T-helper 2 cell treated with Interferon-gamma antibody and Interleukin-4, amounts not matched to agents 5 μg/mL and 100 μg/mL, for 36 hours (primary cell): ENCODE measurements at regions not wholly inside any gene's neighbourhood (a gene's known extent, or its start where the extent isn't known, plus 50 kb on each side); places are given as distances from the start of the nearest gene placed in this dataset.

Source experiments
- DNase-seq: peaks from one replicate; pipeline ENCODE4 v3.0.0; 2021; ENCODE audit warnings: low spot score
- H3K27ac Mint-ChIP-seq: one replicate; pipeline ENCODE4 v1.8.0; 2021; ENCODE audit warnings: mild to moderate bottlenecking, mixed read lengths
- H3K27me3 Mint-ChIP-seq: one replicate; pipeline ENCODE4 v1.8.0; 2021; ENCODE audit warnings: low read depth, mixed read lengths
- H3K36me3 Mint-ChIP-seq: one replicate; pipeline ENCODE4 v1.8.0; 2021; ENCODE audit warnings: low read depth, mixed read lengths
- H3K4me1 Mint-ChIP-seq: one replicate; pipeline ENCODE4 v1.8.0; 2021; ENCODE audit warnings: low read depth, mixed read lengths
- H3K4me3 Mint-ChIP-seq: one replicate; pipeline ENCODE4 v1.8.0; 2022; ENCODE audit warnings: mild to moderate bottlenecking, moderate library complexity, mixed read lengths
- H3K9me3 Mint-ChIP-seq: one replicate; pipeline ENCODE4 v1.8.0; 2021; ENCODE audit warnings: mixed read lengths

DNA sequence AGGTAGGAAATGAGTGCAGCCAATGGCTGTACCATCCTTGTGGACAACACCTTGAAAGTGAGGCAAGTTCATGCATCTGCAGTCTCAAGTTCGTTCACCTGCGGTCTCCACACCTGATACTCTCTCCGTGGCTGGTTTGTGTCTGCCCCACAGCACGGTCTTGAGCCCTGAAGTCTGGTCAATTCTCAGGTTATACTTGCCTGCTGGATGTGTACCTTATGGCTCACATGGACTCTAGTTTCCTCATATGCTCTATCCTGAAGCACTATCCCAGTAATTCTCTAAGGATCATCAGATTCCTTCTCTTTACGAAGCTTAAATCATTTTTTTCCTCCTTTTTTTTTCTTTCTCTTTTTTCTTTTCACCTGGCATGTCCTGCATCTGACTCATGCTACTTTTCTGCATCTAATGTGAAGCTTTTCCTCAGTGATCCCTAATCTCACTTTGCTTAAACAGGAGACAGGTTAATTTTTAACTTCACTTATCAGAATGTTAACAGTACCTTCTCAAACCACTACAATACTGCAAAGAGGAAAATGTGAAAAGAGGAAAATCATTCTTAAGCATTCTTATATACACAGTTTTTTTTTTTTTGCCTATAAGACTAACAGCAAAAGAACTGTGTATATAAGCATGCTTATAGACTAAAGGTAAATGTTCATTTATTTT, 511.2 kb downstream of the SOX11 start:
- Mint-ChIP-seq H3K4me1 (no peaks in the 10 kb centered on the region), H3K27ac (no peak overlapping the region), H3K9me3 (no peaks in the 10 kb centered on the region), H3K27me3 (no peaks in the 10 kb centered on the region), H3K36me3 (no peaks in the 10 kb centered on the region), H3K4me3 (no peak overlapping the region)
- no peak for DNase-seq

DNA sequence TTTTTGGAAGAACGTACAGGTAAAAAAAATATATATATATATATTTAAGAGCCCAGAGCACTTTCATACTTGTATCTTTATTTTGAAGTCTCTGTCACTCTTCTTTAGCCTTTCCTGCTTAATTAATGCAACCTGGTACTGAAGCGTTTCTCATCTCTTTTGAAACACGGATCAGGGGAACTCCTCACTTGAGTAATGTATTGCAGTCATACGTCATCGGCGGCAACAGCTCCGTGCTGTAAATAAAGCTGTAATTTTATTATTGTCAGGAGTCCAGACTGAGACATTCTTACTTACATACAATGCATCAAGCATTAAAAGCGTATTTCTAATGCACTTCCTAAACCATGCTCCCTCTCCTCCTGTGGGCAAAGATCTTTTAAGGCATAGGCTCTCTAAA, 514.7 kb downstream of the SOX11 start:
- Mint-ChIP-seq H3K4me1 (no peaks in the 10 kb centered on the region), H3K27ac (no peak overlapping the region), H3K4me3 (no peak overlapping the region), H3K36me3 (no peaks in the 10 kb centered on the region), H3K9me3 (no peaks in the 10 kb centered on the region), H3K27me3 (no peaks in the 10 kb centered on the region)
- DNase-seq: no peak

DNA sequence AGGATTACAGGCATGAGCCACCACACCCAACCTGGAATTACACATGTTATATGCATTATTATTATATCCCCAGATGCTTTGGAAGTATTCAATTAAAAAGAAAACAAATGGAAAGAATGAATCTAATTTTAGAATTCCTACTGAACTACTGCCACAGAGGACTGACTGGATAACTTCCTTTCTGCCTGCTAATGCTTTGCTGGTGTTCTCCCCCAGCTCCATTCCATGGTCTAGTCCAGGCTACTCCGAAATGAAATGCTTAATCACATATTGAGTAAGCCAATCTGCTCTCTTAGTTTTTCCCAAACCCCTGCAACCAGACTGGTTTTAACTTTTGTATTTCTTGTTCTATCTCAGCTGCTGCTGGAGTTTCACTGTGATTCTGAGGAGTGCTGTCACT, 519.1 kb downstream of the SOX11 start:
- Mint-ChIP-seq H3K4me3 (no peak overlapping the region), H3K27me3 (no peaks in the 10 kb centered on the region), H3K27ac (no peak overlapping the region), H3K9me3 (no peaks in the 10 kb centered on the region), H3K4me1 (no peaks in the 10 kb centered on the region), H3K36me3 (no peaks in the 10 kb centered on the region)
- DNase-seq: no peak

DNA sequence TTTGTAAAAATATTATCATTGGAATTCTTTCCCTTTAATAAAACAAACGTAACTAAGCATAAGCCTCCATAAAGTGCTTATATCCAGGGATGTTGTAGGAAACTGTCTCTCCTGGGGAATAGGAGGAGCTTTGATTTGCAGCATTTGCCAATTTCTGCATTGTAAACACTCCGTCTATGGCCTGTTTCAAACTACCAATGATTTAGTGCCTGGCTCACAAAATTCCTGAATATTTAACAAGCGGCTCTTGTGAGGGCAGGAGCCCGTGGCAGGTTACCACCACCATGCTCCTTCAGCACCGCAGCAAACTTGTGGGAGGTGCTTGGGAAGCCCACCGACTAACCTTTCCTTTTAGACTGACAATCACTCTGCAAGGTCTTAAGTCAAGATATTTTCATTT, 520.3 kb downstream of the SOX11 start:
- no peak for DNase-seq
- Mint-ChIP-seq H3K36me3 (no peaks in the 10 kb centered on the region), H3K27ac (no peak overlapping the region), H3K4me3 (no peak overlapping the region), H3K4me1 (no peaks in the 10 kb centered on the region), H3K27me3 (no peaks in the 10 kb centered on the region), H3K9me3 (no peaks in the 10 kb centered on the region)

DNA sequence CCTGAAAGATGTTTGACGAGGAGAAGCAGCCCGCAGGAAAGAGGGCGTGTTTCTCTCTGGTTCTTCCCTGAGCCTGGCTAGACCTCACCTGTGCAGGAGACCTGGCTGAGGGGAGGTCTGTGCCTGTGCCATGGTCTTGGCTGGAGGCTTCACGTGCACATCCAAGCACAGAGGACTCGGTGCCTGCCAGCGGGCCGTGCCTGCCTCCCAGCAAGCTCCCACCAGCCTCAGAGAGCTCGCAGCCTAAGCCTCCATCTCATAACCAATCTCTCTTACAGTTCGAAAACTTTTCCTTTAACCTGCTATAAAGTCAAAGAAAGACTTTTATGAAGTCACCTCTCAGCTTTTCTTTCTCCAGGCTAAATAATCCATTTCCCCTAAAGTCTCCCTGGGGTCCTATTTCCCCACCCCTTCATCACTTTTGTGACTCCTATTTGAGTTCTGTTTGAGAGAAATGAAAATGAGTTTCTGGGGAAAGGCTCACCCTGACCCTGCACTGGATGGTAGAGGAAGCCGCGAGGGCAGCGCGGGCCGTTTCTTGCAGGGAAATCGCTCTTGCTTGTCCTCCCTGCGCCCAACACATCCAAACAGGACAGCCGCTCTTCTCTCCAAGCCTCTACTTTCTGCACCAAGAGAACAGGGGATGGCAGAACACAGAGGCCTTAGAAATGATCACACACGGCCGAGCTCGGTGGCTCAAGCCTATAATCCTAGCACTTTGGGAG, 521.0 kb downstream of the SOX11 start:
- Mint-ChIP-seq H3K27ac (no peak overlapping the region), H3K27me3 (no peaks in the 10 kb centered on the region), H3K9me3 (no peaks in the 10 kb centered on the region), H3K4me3 (no peak overlapping the region), H3K4me1 (no peaks in the 10 kb centered on the region), H3K36me3 (no peaks in the 10 kb centered on the region)
- no peak for DNase-seq

DNA sequence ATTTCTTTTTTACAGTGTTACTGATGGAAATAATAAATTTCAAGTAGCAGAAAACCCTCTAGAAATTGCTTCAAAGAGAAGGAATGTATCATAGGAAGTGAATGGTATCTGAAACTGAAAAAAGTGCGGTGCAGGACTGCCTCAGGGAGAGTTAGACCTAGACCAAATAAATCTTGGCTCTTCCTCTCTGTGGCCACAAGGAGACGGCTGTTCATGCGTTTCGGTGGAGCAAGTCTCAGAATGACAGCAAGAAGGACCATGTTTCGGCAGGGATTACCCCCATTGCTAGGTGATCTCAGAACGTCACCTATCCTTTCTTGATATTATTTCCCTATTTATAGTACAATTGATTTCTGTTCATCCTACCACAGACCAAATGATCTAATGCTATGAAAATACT, 522.3 kb downstream of the SOX11 start:
- H3K9me3 Mint-ChIP-seq: no peaks in the 10 kb centered on the region
- DNase-seq: no peak
- no peak overlapping the region for H3K27ac Mint-ChIP-seq
- H3K27me3 Mint-ChIP-seq: no peaks in the 10 kb centered on the region
- H3K4me1 Mint-ChIP-seq: no peaks in the 10 kb centered on the region
- no peak overlapping the region for H3K4me3 Mint-ChIP-seq
- H3K36me3 Mint-ChIP-seq: no peaks in the 10 kb centered on the region

DNA sequence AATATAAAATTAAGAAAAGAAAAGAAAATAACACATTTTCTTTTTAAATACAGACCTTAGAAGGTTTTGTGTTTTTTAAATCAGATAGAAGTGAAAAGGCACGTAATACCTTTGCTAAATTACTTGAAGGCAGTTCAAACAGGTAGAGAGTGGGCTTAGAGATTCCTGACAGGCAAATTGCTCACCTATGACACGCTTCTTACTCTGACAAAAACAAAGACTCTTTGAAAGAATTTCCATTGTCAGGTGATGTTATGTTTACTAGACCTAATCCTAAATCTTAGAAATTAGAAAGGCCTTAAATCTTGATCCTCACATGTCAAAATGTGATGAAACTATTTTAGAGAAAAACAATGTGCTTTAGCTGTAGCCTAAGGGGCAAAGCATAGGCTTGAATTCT, 522.9 kb downstream of the SOX11 start:
- H3K4me1 Mint-ChIP-seq: no peaks in the 10 kb centered on the region
- no peaks in the 10 kb centered on the region for H3K9me3 Mint-ChIP-seq
- no peak overlapping the region for H3K4me3 Mint-ChIP-seq
- no peaks in the 10 kb centered on the region for H3K36me3 Mint-ChIP-seq
- no peaks in the 10 kb centered on the region for H3K27me3 Mint-ChIP-seq
- no peak for DNase-seq
- no peak overlapping the region for H3K27ac Mint-ChIP-seq

DNA sequence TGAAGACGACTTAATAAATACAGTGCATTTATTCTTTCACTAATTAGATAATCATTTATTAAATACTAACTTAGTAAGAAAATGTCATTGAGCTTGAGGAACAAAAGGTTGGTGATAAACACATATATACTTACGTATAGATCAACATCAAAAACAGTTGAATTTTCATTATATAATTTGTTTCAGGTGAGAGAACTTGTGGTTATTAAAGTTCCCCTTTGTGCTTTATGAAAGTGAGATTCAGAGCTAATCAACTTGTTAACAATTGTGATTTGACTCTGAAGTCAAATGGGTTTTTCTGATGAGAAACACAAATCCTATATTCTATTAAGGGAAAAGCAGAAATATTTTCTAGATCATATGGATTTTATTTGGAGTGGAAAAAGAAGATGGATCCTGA, 524.0 kb downstream of the SOX11 start:
- H3K27ac Mint-ChIP-seq: no peak overlapping the region
- no peaks in the 10 kb centered on the region for H3K4me1 Mint-ChIP-seq
- no peaks in the 10 kb centered on the region for H3K9me3 Mint-ChIP-seq
- H3K36me3 Mint-ChIP-seq: no peaks in the 10 kb centered on the region
- H3K27me3 Mint-ChIP-seq: no peaks in the 10 kb centered on the region
- no peak overlapping the region for H3K4me3 Mint-ChIP-seq
- no peak for DNase-seq

DNA sequence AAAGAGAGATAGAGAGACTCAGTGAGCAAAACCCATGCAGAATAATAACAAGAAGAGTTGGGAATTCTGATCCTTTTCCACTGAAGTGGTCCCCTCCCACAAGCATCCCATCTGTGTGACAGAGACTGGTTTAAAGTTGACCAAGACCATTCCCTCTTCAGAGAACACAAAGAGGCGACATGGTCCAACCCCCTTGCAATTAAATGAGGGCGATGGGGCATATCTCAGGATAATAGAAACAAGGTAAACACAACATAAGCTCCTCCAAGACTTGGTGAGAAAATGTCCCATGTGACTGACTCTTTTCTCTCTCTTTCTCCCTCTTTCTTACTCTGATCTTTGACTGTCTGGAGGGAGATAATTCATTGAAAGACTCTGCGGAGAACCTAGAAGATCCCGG, 526.7 kb downstream of the SOX11 start:
- Mint-ChIP-seq H3K27me3 (no peaks in the 10 kb centered on the region), H3K9me3 (no peaks in the 10 kb centered on the region), H3K36me3 (no peaks in the 10 kb centered on the region), H3K4me1 (no peaks in the 10 kb centered on the region), H3K27ac (no peak overlapping the region), H3K4me3 (no peak overlapping the region)
- DNase-seq: no peak

DNA sequence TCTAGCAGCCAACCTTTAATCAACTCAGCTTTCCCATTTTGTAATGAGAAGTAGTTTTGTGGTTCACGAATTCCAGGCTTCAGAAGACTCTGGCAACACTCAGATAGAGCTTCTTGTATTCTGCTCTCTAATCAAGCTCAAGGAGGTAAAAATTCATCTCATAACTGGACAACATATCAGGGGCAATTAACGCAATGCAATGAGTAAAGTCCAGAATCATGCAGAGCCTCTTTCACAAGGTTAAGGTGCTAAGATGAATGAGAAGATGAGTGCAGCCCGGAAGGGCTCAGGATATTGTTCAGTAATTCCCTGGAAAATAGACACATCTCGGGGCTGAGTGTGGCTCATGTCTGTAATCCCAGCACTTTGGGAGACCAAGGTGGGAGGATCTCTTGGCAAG, 527.7 kb downstream of the SOX11 start:
- no peaks in the 10 kb centered on the region for H3K36me3 Mint-ChIP-seq
- no peaks in the 10 kb centered on the region for H3K4me1 Mint-ChIP-seq
- DNase-seq: no peak
- H3K27me3 Mint-ChIP-seq: no peaks in the 10 kb centered on the region
- H3K4me3 Mint-ChIP-seq: no peak overlapping the region
- no peaks in the 10 kb centered on the region for H3K9me3 Mint-ChIP-seq
- H3K27ac Mint-ChIP-seq: no peak overlapping the region

DNA sequence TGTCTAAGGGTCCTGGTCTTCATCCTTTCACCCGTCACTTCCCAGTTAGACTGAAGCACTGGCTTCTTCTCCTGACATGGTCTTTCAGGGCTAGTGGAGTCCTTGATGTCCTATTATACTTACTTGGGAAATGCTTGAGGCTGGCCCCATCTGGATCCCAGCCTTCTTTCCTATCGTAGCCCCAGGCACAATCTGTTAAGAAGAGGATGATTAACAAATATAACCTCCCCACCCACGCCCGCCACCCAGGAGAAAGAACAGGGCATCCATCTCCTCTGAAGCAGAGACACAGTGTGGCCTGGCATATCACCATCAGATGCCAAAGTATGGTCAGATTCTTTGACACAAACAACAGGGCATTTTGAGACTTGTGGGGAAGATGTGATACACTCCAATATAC, 530.1 kb downstream of the SOX11 start:
- Mint-ChIP-seq H3K36me3 (no peaks in the 10 kb centered on the region), H3K4me3 (no peak overlapping the region), H3K9me3 (peaks cover under 1% of the 10 kb centered on the region)

DNA sequence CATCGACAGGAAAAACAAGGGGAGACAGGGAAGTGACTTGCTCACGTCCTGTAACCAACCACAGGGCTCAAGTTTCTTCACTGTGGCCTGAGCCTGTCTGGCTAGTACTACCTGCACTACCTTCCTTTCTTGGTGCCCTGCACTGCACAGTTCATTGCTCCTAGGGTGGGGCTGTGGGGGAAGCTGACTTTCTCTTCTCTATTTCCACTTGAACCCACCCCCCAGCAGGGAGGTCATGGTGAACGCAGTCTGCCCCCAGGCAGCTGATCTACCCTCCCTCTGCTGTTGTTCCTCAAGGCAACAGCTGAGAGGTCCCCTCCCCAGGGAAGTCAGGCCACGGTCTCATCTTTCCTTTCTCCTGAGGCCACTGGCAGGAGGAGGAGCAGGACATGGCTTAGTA, 532.1 kb downstream of the SOX11 start:
- Mint-ChIP-seq H3K36me3 (no peaks in the 10 kb centered on the region), H3K9me3 (peaks cover 4% of the 10 kb centered on the region), H3K4me3 (no peak overlapping the region), H3K27me3 (no peaks in the 10 kb centered on the region), H3K27ac (no peak overlapping the region), H3K4me1 (no peaks in the 10 kb centered on the region)
- DNase-seq: no peak

More for the DNA sequence above, 530.1 kb downstream of the SOX11 start:
- Mint-ChIP-seq H3K27ac (no peak overlapping the region), H3K27me3 (no peaks in the 10 kb centered on the region), H3K4me1 (no peaks in the 10 kb centered on the region)
- no peak for DNase-seq

DNA sequence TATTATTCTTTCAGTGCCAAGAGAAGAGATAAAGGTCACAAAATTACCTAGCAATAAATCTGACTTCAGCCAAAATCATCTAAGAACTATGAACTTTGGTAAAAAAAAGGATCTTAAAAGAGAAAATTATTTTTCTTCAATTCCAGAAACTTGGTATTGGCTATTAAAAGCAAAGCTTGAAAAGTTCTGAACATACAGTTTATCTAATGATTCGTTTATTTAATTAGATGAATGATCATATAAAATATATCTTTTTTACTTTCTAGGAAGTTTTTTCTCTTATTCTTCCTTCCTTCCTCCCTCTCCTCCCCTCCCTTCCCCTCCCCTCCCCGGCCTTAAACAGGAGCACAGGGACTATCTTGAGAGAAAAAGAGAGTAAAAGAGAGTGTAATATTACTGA, 536.1 kb downstream of the SOX11 start:
- Mint-ChIP-seq H3K4me1 (no peaks in the 10 kb centered on the region), H3K27ac (no peak overlapping the region), H3K27me3 (no peaks in the 10 kb centered on the region), H3K36me3 (no peaks in the 10 kb centered on the region), H3K9me3 (peaks cover 13% of the 10 kb centered on the region), H3K4me3 (no peak overlapping the region)
- DNase-seq: no peak

DNA sequence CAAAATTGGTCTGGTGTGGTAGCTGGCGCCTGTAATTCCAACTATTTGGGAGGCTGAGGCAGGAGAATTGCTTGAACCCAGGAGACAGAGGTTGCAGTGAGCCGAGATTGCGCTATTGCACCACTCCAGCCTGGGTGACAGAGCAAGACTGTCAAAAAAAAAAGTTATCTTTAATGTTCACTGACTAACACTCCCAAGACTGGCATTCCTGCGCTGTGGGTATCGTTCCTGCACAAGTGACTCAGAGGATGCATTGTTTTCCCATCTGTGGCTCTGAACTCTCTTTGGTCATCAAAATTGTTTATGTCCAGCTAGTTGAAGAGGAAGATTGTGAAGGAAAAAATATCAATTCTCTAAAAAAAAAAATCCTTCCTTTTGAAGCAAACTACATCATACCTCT, 539.0 kb downstream of the SOX11 start:
- Mint-ChIP-seq H3K4me1 (no peaks in the 10 kb centered on the region), H3K9me3 (peaks cover 13% of the 10 kb centered on the region), H3K4me3 (no peak overlapping the region), H3K27me3 (no peaks in the 10 kb centered on the region), H3K27ac (no peak overlapping the region), H3K36me3 (no peaks in the 10 kb centered on the region)
- DNase-seq: no peak

DNA sequence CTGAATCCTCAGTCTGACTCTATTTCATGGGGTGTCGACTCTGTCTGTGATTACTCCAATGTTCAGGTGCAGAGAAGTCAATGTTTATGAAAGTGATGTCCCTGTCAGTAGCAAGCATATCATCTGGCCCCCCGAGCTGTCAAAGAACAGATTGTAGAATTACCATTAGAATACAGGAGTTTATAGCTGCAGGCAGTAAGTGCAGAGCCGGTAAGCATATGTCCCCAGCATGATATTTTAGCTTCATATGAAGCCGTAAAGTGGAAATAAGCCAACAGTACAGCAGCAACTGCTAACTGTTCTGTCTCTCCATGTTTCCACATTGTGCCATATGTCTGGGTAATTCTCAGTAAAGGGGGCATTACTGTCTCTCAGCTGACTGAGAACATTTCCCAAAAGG, 541.8 kb downstream of the SOX11 start:
- Mint-ChIP-seq H3K9me3 (peaks cover 18% of the 10 kb centered on the region), H3K36me3 (no peaks in the 10 kb centered on the region), H3K27me3 (no peaks in the 10 kb centered on the region), H3K4me1 (no peaks in the 10 kb centered on the region), H3K27ac (no peak overlapping the region), H3K4me3 (no peak overlapping the region)
- DNase-seq: no peak
